ENCODE measurements at regions not wholly inside any gene's neighbourhood (a gene's known extent, or its start where the extent isn't known, plus 50 kb on each side); places are given as distances from the start of the nearest gene placed in this dataset.

DNA sequence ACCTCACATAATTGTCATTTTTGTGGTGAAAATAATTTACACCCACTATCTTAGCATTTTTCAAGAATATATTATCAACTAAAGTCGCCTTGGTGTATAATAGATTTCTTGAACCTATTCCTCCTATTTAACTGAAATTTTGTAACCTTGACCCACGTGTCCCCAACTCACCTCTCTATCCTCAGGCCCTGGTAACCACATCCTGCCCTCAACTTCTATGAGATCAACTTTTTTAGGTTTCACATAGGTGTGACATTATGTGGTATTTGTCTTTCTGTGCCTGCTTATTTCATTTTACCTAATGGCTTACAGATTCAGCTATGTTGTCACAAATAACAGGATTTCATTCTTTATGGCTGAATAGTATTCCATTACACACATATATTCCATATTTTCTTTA lies 73.0 kb upstream of the CNTNAP4 start:
- DNase-seq (ENCODE audit: low read depth): no peak
- H3K4me3 ChIP-seq (ENCODE audit: low read depth, low read length): no peak overlapping the region
- TF ChIP-seq, protein P1, sequence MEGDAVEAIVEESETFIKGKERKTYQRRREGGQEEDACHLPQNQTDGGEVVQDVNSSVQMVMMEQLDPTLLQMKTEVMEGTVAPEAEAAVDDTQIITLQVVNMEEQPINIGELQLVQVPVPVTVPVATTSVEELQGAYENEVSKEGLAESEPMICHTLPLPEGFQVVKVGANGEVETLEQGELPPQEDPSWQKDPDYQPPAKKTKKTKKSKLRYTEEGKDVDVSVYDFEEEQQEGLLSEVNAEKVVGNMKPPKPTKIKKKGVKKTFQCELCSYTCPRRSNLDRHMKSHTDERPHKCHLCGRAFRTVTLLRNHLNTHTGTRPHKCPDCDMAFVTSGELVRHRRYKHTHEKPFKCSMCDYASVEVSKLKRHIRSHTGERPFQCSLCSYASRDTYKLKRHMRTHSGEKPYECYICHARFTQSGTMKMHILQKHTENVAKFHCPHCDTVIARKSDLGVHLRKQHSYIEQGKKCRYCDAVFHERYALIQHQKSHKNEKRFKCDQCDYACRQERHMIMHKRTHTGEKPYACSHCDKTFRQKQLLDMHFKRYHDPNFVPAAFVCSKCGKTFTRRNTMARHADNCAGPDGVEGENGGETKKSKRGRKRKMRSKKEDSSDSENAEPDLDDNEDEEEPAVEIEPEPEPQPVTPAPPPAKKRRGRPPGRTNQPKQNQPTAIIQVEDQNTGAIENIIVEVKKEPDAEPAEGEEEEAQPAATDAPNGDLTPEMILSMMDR (IDR thresholded peaks at IDR 0.05; ENCODE audit: insufficient read depth, low read depth, low read length): no peak

DNA sequence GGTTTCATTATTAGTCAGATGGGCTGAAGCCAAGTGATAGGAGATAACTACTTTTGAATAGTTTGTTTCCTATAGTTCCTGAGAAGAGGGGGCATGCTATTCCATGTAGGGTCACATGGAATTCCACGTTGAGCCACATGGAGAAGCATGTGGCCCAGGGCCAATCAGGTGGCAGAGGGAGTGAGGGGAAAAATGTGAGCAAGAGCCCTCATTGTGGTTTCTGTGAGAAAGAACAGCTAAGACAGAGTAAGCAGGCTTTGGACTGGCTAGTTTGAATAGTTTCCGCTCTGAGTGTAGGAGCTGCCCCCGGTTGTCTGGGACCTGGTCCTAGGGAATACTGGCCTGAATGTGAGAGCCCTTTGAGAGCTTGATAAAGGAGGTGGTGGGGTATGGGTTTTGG lies 69.9 kb upstream of the CNTNAP4 start:
- no peak for DNase-seq (ENCODE audit: low read depth)
- no peak overlapping the region for H3K4me3 ChIP-seq (ENCODE audit: low read depth, low read length)
- TF ChIP-seq, protein P1 (IDR thresholded peaks at IDR 0.05; ENCODE audit: insufficient read depth, low read depth, low read length): no peak

DNA sequence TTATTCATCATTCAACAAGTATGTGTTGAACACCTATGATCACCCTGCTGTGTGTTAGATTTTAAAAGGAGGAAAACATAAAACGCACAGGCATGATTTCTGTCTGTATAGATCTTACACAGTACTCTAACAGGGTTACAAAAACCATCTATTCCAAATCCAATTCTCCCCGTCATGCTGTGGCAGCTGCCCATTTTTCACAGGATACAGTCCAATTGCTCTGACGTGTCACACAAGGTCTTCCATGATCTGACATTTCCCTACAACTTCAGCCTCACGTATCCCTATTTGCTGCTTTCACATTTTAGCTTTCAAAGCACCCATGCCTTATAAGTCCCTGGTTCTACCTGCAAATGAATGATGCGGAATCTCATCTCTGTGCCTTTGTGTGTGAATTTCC lies 67.0 kb upstream of the CNTNAP4 start:
- TF ChIP-seq, protein P1 (IDR thresholded peaks at IDR 0.05; ENCODE audit: insufficient read depth, low read depth, low read length): no peak
- no peak overlapping the region for H3K4me3 ChIP-seq (ENCODE audit: low read depth, low read length)
- no peak for DNase-seq (ENCODE audit: low read depth)

DNA sequence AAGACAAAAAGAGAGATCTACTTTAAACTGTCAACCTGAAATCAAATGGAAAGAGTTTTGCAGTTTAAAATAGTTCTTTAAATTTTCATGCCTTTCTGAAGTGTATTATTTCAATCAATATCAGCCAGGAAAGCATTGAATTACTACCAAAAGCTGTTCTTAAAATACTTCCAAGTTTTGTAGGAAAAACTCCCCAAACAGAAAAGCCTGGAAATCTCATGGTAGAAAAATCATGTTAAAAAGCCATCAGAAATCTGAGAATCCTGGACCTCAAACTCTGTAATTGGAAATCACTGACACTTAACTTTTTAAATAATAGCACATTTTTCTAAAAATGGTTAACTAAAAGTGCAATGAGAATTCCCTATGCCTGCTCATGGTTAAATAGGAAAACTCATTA lies 63.3 kb upstream of the CNTNAP4 start:
- TF ChIP-seq, protein P1 (IDR thresholded peaks at IDR 0.05; ENCODE audit: insufficient read depth, low read depth, low read length): no peak
- no peak for DNase-seq (ENCODE audit: low read depth)
- H3K4me3 ChIP-seq (ENCODE audit: low read depth, low read length): no peak overlapping the region

DNA sequence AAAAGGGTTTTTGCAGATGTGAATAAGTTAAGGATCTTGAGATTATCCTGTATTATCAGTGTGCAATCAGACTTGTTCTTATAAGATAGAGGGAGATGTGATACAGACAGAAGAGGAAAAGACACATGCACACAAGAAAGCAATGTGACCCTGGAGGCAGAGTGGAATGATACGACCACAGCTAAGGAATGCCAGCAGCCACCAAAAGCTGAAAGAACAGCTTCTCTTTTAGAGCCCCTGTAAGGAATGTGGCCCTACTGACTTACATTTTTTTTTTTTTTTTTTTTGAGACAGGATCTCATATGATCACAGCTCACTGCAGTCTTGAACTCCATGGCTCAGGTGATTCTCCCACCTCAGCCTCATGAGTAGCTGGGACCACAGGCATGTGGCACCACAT lies 62.3 kb upstream of the CNTNAP4 start:
- no peak for DNase-seq (ENCODE audit: low read depth)
- no peak overlapping the region for H3K4me3 ChIP-seq (ENCODE audit: low read depth, low read length)
- TF ChIP-seq, protein P1 (IDR thresholded peaks at IDR 0.05; ENCODE audit: insufficient read depth, low read depth, low read length): no peak

DNA sequence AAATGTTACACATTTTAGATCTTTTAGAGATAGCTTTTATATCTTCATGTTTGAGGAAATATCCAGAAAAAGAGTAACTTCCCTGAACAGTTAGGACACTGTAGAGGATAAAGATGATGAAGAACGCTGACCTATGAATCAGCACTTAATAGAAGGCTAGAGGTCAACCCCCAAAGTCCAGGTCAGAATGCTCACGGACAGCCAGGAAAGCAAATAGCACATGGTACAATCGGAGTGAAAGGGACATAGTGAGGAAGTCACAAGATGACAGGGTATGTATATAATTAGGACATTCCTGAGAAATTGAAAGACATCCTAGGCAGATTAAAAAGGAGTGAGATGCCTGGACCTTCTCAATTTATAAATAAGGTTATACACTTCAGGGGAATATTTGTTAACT lies 55.1 kb upstream of the CNTNAP4 start:
- TF ChIP-seq, protein P1 (IDR thresholded peaks at IDR 0.05; ENCODE audit: insufficient read depth, low read depth, low read length): no peak

DNA sequence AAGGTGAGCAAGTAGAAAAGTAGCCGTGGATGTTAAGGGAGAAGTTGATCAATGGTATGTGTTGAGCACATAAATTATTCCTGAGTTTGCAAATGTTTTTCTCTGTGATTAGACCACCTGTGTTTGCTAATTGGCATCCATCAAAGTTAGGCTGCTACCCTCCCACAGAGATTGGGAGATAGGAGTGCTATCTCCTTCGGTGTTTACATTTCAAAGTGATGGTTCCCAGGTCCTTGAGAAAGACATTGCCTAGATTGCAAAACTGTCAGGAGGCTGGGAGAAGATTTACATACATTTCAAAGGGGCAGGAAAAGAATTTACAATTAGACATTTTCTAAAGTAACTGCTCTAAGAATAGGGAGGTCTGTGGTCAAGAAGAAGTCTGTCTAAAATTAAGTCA lies 54.3 kb upstream of the CNTNAP4 start:
- no peak overlapping the region for H3K4me3 ChIP-seq (ENCODE audit: low read depth, low read length)
- DNase-seq (ENCODE audit: low read depth): peak; percentile 6
- TF ChIP-seq, protein P1 (IDR thresholded peaks at IDR 0.05; ENCODE audit: insufficient read depth, low read depth, low read length): no peak

More for the DNA sequence above, 55.1 kb upstream of the CNTNAP4 start:
- H3K4me3 ChIP-seq (ENCODE audit: low read depth, low read length): no peak overlapping the region
- DNase-seq (ENCODE audit: low read depth): no peak
